Glutamatergic neuron (in vitro differentiated cells): ENCODE measurements at regions not wholly inside any gene's neighbourhood (a gene's known extent, or its start where the extent isn't known, plus 50 kb on each side); places are given as distances from the start of the nearest gene placed in this dataset.
"Not testable (repeated sequence)": the region's sequence is repeated elsewhere in the genome, so short reads cannot be mapped to it uniquely, and the experiment has no call there.

Experiments used
- DNase-seq: peaks from one replicate; pipeline ENCODE4 v3.0.0; 2022
- H3K27ac Mint-ChIP-seq: one replicate; pipeline ENCODE4 v1.8.0; 2020; ENCODE audit warnings: mild to moderate bottlenecking, mixed read lengths, inconsistent platforms; ENCODE audit not compliant: unreplicated experiment
- H3K27me3 Mint-ChIP-seq: one replicate; pipeline ENCODE4 v1.8.0; 2020; ENCODE audit warnings: mild to moderate bottlenecking, moderate library complexity, mixed read lengths, inconsistent platforms; ENCODE audit not compliant: unreplicated experiment
- H3K36me3 Mint-ChIP-seq: one replicate; pipeline ENCODE4 v1.8.0; 2020; ENCODE audit warnings: mild to moderate bottlenecking, mixed read lengths, inconsistent platforms; ENCODE audit not compliant: unreplicated experiment
- H3K4me1 Mint-ChIP-seq: one replicate; pipeline ENCODE4 v1.8.0; 2020; ENCODE audit warnings: mild to moderate bottlenecking, low read depth, mixed read lengths, inconsistent platforms; ENCODE audit not compliant: unreplicated experiment
- H3K4me3 Mint-ChIP-seq: one replicate; pipeline ENCODE4 v1.8.0; 2020; ENCODE audit warnings: mild to moderate bottlenecking, mixed read lengths, inconsistent platforms; ENCODE audit not compliant: unreplicated experiment
- H3K9me3 Mint-ChIP-seq: one replicate; pipeline ENCODE4 v1.8.0; 2020; ENCODE audit warnings: mild to moderate bottlenecking, moderate library complexity, mixed read lengths, inconsistent platforms; ENCODE audit not compliant: unreplicated experiment
- TF ChIP-seq, protein P1 (sequence below): fragments of 200-600 bp; sonication (generic); IDR thresholded peaks from one replicate; pipeline ENCODE4 v1.5.0; 2021; ENCODE audit not compliant: partially characterized antibody, unreplicated experiment

DNA sequence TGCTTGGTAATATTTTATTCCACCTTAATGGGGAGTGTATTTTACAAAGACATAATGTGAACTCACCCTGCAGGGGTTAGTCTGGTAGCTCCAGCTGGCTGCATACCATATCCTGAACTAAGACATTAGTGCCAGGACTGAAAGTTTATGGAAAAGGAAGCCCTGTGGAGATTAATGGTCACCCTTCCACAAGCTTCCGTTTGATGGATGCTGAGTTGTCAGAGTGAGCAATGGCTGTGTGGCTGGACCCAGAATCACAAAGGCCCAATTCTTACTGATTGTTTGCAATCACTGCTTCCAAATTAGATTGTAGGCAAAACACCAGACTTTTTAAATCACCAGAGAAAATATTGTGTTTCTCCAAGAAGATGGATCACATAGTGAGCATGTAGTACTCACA lies 90.1 kb upstream of the TRPC7 start:
- TF ChIP-seq, protein P1, sequence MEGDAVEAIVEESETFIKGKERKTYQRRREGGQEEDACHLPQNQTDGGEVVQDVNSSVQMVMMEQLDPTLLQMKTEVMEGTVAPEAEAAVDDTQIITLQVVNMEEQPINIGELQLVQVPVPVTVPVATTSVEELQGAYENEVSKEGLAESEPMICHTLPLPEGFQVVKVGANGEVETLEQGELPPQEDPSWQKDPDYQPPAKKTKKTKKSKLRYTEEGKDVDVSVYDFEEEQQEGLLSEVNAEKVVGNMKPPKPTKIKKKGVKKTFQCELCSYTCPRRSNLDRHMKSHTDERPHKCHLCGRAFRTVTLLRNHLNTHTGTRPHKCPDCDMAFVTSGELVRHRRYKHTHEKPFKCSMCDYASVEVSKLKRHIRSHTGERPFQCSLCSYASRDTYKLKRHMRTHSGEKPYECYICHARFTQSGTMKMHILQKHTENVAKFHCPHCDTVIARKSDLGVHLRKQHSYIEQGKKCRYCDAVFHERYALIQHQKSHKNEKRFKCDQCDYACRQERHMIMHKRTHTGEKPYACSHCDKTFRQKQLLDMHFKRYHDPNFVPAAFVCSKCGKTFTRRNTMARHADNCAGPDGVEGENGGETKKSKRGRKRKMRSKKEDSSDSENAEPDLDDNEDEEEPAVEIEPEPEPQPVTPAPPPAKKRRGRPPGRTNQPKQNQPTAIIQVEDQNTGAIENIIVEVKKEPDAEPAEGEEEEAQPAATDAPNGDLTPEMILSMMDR = no peak
- Mint-ChIP-seq H3K27ac (no peak overlapping the region), H3K4me3 (no peak overlapping the region), H3K36me3 (no peaks in the 10 kb centered on the region), H3K9me3 (no peaks in the 10 kb centered on the region), H3K4me1 (no peaks in the 10 kb centered on the region), H3K27me3 (no peaks in the 10 kb centered on the region)
- no peak for DNase-seq

DNA sequence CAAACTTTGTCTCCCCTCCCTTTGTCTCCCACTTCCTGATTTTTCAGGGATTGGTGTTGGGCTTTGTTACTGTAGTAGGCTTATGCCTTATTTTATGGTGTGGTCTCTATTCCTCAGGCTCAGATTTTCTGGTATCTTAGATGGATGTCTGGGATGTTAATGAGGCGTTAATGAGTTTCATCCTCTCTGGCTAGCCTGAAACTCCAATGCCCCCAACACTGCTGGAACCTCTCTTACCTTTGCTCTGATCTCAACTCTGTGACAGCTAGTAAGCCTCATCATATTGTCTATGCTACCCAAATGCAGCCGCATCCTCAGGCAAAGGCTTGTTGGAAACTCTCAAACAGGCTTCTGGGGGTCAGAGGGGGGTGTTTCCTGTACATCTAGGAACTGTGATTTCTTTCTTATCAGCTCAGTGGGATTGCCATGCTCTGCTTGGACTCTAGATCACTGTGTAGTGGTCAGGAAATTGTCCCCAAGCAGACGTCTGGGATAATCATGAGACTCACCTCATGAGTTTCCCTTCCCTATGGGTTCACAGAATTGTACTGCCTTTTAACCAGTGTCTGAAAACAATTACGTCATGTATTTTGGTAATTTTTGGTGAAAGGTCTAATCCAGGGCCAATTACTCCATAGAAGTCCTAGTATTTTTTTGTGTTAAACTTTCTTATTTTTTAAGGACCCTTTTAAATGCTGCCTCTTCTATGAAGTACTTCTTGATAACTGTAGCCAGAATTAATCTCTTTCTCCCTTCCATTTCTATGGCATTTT lies 88.8 kb upstream of the TRPC7 start:
- Mint-ChIP-seq H3K27ac (no peak overlapping the region), H3K27me3 (no peaks in the 10 kb centered on the region), H3K4me1 (no peaks in the 10 kb centered on the region), H3K9me3 (no peaks in the 10 kb centered on the region), H3K4me3 (no peak overlapping the region), H3K36me3 (no peaks in the 10 kb centered on the region)
- no peak for DNase-seq
- TF ChIP-seq, protein P1 = no peak

DNA sequence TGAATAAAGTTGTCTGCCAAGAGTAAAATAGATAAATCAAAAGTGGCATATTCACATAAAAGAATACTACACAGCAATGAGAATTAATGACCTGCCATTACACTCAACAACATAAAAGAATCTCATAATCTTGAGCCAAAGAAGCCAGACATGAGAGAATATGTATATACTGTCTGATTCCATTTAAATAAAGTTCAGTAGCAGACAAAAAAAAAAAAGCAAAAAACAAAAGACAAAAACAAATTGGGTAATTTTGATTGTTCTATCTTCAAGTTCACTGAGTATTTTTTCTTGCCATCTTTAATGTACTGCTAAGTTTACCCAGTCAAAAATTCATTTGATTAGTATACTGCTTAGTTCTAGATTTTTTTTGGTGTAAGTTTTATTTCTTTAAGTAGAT lies 87.9 kb upstream of the TRPC7 start:
- no peaks in the 10 kb centered on the region for H3K36me3 Mint-ChIP-seq
- H3K27me3 Mint-ChIP-seq = no peaks in the 10 kb centered on the region
- no peaks in the 10 kb centered on the region for H3K4me1 Mint-ChIP-seq
- DNase-seq = no peak
- TF ChIP-seq, protein P1 = no peak
- no peak overlapping the region for H3K4me3 Mint-ChIP-seq
- no peak overlapping the region for H3K27ac Mint-ChIP-seq
- H3K9me3 Mint-ChIP-seq = no peaks in the 10 kb centered on the region

DNA sequence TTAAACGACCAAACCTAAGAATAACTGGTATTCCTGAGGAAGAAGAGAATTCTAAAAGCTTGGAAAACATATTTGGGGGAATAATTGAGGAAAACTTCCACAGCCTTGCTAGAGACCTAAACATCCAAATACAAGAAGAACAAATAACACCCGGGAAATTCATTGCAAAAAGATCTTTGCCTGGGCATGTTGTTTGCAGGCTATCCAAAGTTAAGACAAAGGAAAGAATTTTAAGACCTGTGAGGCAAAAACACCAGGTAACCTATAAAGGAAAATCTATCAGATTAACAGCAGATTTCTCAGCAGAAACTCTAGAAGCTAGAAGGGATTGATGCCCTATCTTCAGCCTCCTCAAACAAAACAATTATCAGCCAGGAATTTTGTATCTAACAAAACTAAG lies 82.2 kb upstream of the TRPC7 start:
- not testable (repeated sequence) for H3K27ac Mint-ChIP-seq, H3K9me3 Mint-ChIP-seq, H3K27me3 Mint-ChIP-seq, H3K4me3 Mint-ChIP-seq, DNase-seq, H3K4me1 Mint-ChIP-seq, H3K36me3 Mint-ChIP-seq

DNA sequence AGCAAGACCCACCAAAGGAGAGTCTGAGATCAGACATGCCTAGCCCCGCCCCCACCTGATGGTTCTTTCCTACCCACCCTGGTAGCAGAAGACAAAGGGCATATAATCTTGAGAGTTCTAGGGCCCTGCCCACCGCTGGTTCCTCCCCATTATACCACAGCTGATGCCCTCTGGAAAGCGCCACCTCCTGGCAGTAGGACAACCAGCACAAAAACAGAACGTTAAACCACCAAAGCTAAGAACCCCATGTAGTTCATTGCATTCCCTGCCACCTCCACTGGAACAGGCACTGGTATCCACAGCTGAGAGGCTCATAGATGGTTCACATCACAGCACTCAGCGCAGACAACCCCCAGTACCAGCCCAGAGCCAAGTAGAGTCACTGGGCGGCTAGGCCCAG lies 81.2 kb upstream of the TRPC7 start:
- DNase-seq = no peak
- Mint-ChIP-seq H3K9me3 (no peaks in the 10 kb centered on the region), H3K36me3 (no peaks in the 10 kb centered on the region), H3K27ac (no peak overlapping the region), H3K4me1 (no peaks in the 10 kb centered on the region), H3K27me3 (no peaks in the 10 kb centered on the region), H3K4me3 (no peak overlapping the region)
- TF ChIP-seq, protein P1 = no peak

DNA sequence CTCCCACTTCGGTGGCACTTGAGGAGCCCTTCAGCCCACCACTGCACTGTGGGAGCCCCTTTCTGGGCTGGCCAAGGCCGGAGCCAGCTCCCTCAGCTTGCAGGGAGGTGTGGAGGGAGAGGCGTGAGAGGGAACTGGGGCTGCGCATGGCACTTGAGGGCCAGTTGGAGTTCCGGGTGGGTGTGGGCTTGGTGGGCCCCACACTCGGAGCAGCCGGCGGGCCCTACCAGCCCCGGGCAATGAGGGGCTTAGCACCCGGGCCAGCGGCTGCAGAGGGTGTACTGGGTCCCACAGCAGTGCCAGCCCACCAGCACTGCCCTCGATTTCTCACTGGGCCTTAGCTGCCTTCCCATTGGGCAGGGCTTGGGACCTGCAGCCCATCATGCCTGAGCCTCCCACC lies 78.8 kb upstream of the TRPC7 start:
- H3K27me3 Mint-ChIP-seq, H3K27ac Mint-ChIP-seq, H3K4me3 Mint-ChIP-seq, H3K36me3 Mint-ChIP-seq, H3K4me1 Mint-ChIP-seq, H3K9me3 Mint-ChIP-seq, DNase-seq: not testable (repeated sequence)
